H1 (cell line): ENCODE measurements at regions not wholly inside any gene's neighbourhood (a gene's known extent, or its start where the extent isn't known, plus 50 kb on each side); places are given as distances from the start of the nearest gene placed in this dataset.
A peak's percentile ranks its signal among the peaks of the same experiment; 100 is the strongest.

Source experiments
- CTCF ChIA-PET: fragments of 300-600 bp; sonication (Branson Sonifier 250); formaldehyde crosslinking; loops from one replicate; lab custom pipeline; 2021; ENCODE audit not compliant: partially characterized antibody; lab: Charles Lee
- POLR2A ChIA-PET: fragments of 300-600 bp; sonication (Branson Sonifier 250); formaldehyde crosslinking; loops from one replicate; lab custom pipeline; 2021; ENCODE audit warnings: inconsistent platforms; ENCODE audit not compliant: partially characterized antibody; lab: Charles Lee
- DNase-seq, 2 experiments: peaks; one replicate each; pipeline versions ENCODE4 v3.0.0 to v3.0.0-alpha.2; 2010 to 2022; ENCODE audit warnings: low spot score in 2 of 2, low read depth in 1 of 2, mixed read lengths in 1 of 2
- FAIRE-seq: peaks from 2 replicates; lab custom pipeline; 2011; peaks lifted over from hg19 to GRCh38; lab: Jason Lieb, UNC
- H2AFZ ChIP-seq: 2 replicates; pipeline ENCODE4 v1.8.1; 2012; ENCODE audit warnings: low read length, inconsistent platforms
- H2AK5ac ChIP-seq: 2 replicates; pipeline ENCODE4 v1.6.1; 2013; ENCODE audit warnings: low read depth, low read length
- H2BK120ac ChIP-seq: replicated peaks from 2 replicates; pipeline ENCODE3; 2013; ENCODE audit warnings: low read depth, low read length, inconsistent platforms
- H2BK12ac ChIP-seq: 2 replicates; pipeline ENCODE4 v1.6.1; 2013; ENCODE audit warnings: low read depth, low read length
- H2BK15ac ChIP-seq: 2 replicates; pipeline ENCODE4 v1.6.1; 2013; ENCODE audit warnings: low read length
- H2BK20ac ChIP-seq: 2 replicates; pipeline ENCODE4 v1.6.1; 2013; ENCODE audit warnings: low read length
- H2BK5ac ChIP-seq: 2 replicates; pipeline ENCODE4 v1.6.1; 2013; ENCODE audit warnings: low read depth, low read length
- H3K14ac ChIP-seq: 2 replicates; pipeline ENCODE4 v1.6.1; 2013; ENCODE audit warnings: inconsistent platforms; ENCODE audit not compliant: insufficient read length
- H3K18ac ChIP-seq: 2 replicates; pipeline ENCODE4 v1.6.1; 2013; ENCODE audit warnings: low read length; ENCODE audit errors: extremely low read depth
- H3K23ac ChIP-seq: 2 replicates; pipeline ENCODE4 v1.6.1; 2013; ENCODE audit warnings: inconsistent platforms; ENCODE audit not compliant: insufficient read length
- H3K23me2 ChIP-seq: 2 replicates; pipeline ENCODE4 v1.6.1; 2013; ENCODE audit warnings: low read depth, low read length
- H3K27ac ChIP-seq: 2 replicates; pipeline ENCODE4 v1.6.1; 2011; ENCODE audit warnings: low read depth, low read length, inconsistent platforms
- H3K27me3 ChIP-seq, 4 experiments: replicated peaks in 1 of 4; 1 replicate in 1 of 4; 2 replicates in 3 of 4; pipeline versions ENCODE4 v1.6.1 to v1.8.1; 2011 to 2013; ENCODE audit warnings: low read length in 3 of 4, mild to moderate bottlenecking in 3 of 4, inconsistent platforms in 2 of 4, mixed read lengths in 2 of 4, moderate library complexity in 1 of 4; ENCODE audit not compliant: control insufficient read depth in 3 of 4, insufficient read depth in 3 of 4; ENCODE audit errors: extremely low read depth in 1 of 4
- H3K36me3 ChIP-seq, 4 experiments: 2 replicates each; pipeline versions ENCODE4 v1.6.1 to v1.8.1; 2011 to 2013; ENCODE audit warnings: mild to moderate bottlenecking in 4 of 4, low read length in 3 of 4, moderate library complexity in 2 of 4, control low read depth in 1 of 4, inconsistent platforms in 1 of 4; ENCODE audit not compliant: insufficient read depth in 4 of 4, control insufficient read depth in 2 of 4
- H3K4ac ChIP-seq: replicated peaks from 2 replicates; pipeline ENCODE3; 2013; ENCODE audit warnings: low read length, low read depth, mixed read lengths, inconsistent platforms; ENCODE audit not compliant: insufficient read length
- H3K4me1 ChIP-seq, 4 experiments: replicated peaks in 1 of 4; 1 replicate in 1 of 4; 2 replicates in 3 of 4; pipeline versions ENCODE4 v1.6.1 to v1.8.1; 2011 to 2013; ENCODE audit warnings: low read length in 3 of 4, inconsistent platforms in 2 of 4, mixed read lengths in 1 of 4; ENCODE audit not compliant: insufficient read depth in 4 of 4, control insufficient read depth in 3 of 4
- H3K4me2 ChIP-seq, 2 experiments: 2 replicates each; pipeline versions ENCODE4 v1.6.1 to v1.8.1; 2011 to 2013; ENCODE audit warnings: low read depth in 2 of 2, low read length in 2 of 2, control low read depth in 1 of 2, inconsistent platforms in 1 of 2, mild to moderate bottlenecking in 1 of 2; ENCODE audit not compliant: insufficient read depth in 1 of 2
- H3K4me3 ChIP-seq, 4 experiments: fragments of 200-600, 300-600 bp in 1 of 4; sonication (generic), shearing (Covaris generic), sonication (Bioruptor Twin) in 1 of 4; 2 replicates each; pipeline versions ENCODE4 v1.5.1 to v1.8.1; 2011 to 2016; ENCODE audit warnings: low read length in 4 of 4, low read depth in 3 of 4, control low read depth in 2 of 4, inconsistent platforms in 2 of 4, mild to moderate bottlenecking in 2 of 4, mixed read lengths in 1 of 4, moderate library complexity in 1 of 4; ENCODE audit not compliant: insufficient read depth in 2 of 4; ENCODE audit errors: extremely low read depth in 1 of 4
- H3K56ac ChIP-seq: replicated peaks from 2 replicates; pipeline ENCODE3; 2013; ENCODE audit warnings: low read depth, mild to moderate bottlenecking, mixed read lengths, low read length, inconsistent platforms; ENCODE audit not compliant: insufficient read length
- H3K79me1 ChIP-seq: 2 replicates; pipeline ENCODE4 v1.6.1; 2013; ENCODE audit warnings: low read depth, low read length, control low read depth
- H3K79me2 ChIP-seq, 2 experiments: 2 replicates each; pipeline versions ENCODE4 v1.6.1 to v1.8.1; 2012 to 2013; ENCODE audit warnings: low read length in 2 of 2, mild to moderate bottlenecking in 2 of 2, inconsistent platforms in 1 of 2; ENCODE audit not compliant: insufficient read depth in 2 of 2, control insufficient read depth in 1 of 2
- H3K9ac ChIP-seq, 4 experiments: replicated peaks in 1 of 4; 1 replicate in 1 of 4; 2 replicates in 3 of 4; pipeline versions ENCODE4 v1.6.1 to v1.8.1; 2011 to 2013; ENCODE audit warnings: low read depth in 3 of 4, low read length in 3 of 4, control low read depth in 2 of 4, mild to moderate bottlenecking in 2 of 4, moderate library complexity in 2 of 4, inconsistent platforms in 1 of 4; ENCODE audit errors: extremely low read depth in 1 of 4
- H3K9me3 ChIP-seq, 2 experiments: 2 replicates each; pipeline versions ENCODE4 v1.6.1 to v1.8.1; 2012 to 2013; ENCODE audit warnings: mild to moderate bottlenecking in 2 of 2, moderate library complexity in 2 of 2, control low read depth in 1 of 2, inconsistent platforms in 1 of 2, low read depth in 1 of 2, low read length in 1 of 2, mixed read lengths in 1 of 2; ENCODE audit not compliant: insufficient read depth in 2 of 2
- H4K20me1 ChIP-seq, 2 experiments: replicated peaks in 1 of 2; 2 replicates each; pipeline versions ENCODE3 to v1.8.1; 2011 to 2013; ENCODE audit warnings: inconsistent platforms in 2 of 2, low read length in 2 of 2, mild to moderate bottlenecking in 1 of 2; ENCODE audit not compliant: insufficient read depth in 2 of 2, control insufficient read depth in 1 of 2
- H4K5ac ChIP-seq: 2 replicates; pipeline ENCODE4 v1.6.1; 2013; ENCODE audit warnings: low read length, low read depth, mixed read lengths, inconsistent platforms; ENCODE audit not compliant: insufficient read length
- H4K8ac ChIP-seq: 2 replicates; pipeline ENCODE4 v1.8.0; 2013; ENCODE audit warnings: mild to moderate bottlenecking, moderate library complexity, low read length, inconsistent platforms; ENCODE audit not compliant: insufficient read depth; ENCODE audit errors: extremely low read depth
- H4K91ac ChIP-seq: replicated peaks from 2 replicates; pipeline ENCODE3; 2013; ENCODE audit warnings: low read length, mixed read lengths, inconsistent platforms; ENCODE audit not compliant: insufficient read length
- JUN ChIP-seq: IDR thresholded peaks from 2 replicates; pipeline ENCODE4 v1.6.1; 2011; ENCODE audit warnings: low read depth, mild to moderate bottlenecking, improper control_type of control experiment, low read length
- RXRA ChIP-seq: IDR thresholded peaks from 2 replicates; pipeline ENCODE4 v1.6.1; 2011; ENCODE audit warnings: low read depth, mild to moderate bottlenecking, low read length, moderate library complexity; ENCODE audit not compliant: insufficient read depth
- WGBS, 2 experiments: shearing (Covaris generic) in 1 of 2; methylation state at CpG; one replicate each; pipeline versions ENCODE4 v1.1.6 to v1.1.7; 2013 to 2015; ENCODE audit warnings: low lambda C conversion rate in 2 of 2, mixed read lengths in 2 of 2, inconsistent platforms in 1 of 2, low coverage in 1 of 2, missing lambda C conversion rate in 1 of 2; ENCODE audit not compliant: insufficient replicate concordance in 2 of 2, insufficient coverage in 1 of 2, insufficient read length in 1 of 2; ENCODE audit errors: extremely low coverage in 1 of 2, missing lambda C conversion rate in 1 of 2; 5-methylcytosine and 5-hydroxymethylcytosine counted together
- TF ChIP-seq, protein P1 (sequence below), 3 experiments: IDR thresholded peaks; 1 replicate in 2 of 3; 2 replicates in 1 of 3; pipeline versions ENCODE4 v1.5.1 to v1.6.1; 2011; ENCODE audit warnings: low read length in 3 of 3, mild to moderate bottlenecking in 3 of 3, inconsistent platforms in 2 of 3, low read depth in 1 of 3, moderate library complexity in 1 of 3; ENCODE audit not compliant: insufficient read depth in 1 of 3; ENCODE audit errors: control extremely low read depth in 1 of 3

GRCh38 chr3:99143493-99143892, 242.0 kb upstream of the DCBLD2 start:
- ChIA-PET POLR2A (no interaction called here), CTCF (interaction anchor here (0.8 kb wide), 1 partner anchor 30 kb away, joined by 3 read pairs; no protein-coding TSS in a partner anchor)
- H3K4me2 ChIP-seq, result no peak overlapping the region
- no peak overlapping the region for H3K4me3 ChIP-seq
- no peaks in the 10 kb centered on the region for H3K27me3 ChIP-seq
- H3K9ac ChIP-seq, result no peak overlapping the region
- H4K91ac ChIP-seq, result no peak overlapping the region
- no peak overlapping the region for H3K4ac ChIP-seq
- no peak overlapping the region for H2BK5ac ChIP-seq
- H4K8ac ChIP-seq, result no peak overlapping the region
- H3K23ac ChIP-seq, result no peak overlapping the region
- no peaks in the 10 kb centered on the region for H3K4me1 ChIP-seq
- no peak overlapping the region for H2AK5ac ChIP-seq
- peak overlapping the region; percentile 50; the same call in 1 of the 2 replicates for H2AFZ ChIP-seq
- H4K5ac ChIP-seq, result no peak overlapping the region
- no peak for TF ChIP-seq RXRA
- TF ChIP-seq JUN, result no peak
- TF ChIP-seq, protein P1, sequence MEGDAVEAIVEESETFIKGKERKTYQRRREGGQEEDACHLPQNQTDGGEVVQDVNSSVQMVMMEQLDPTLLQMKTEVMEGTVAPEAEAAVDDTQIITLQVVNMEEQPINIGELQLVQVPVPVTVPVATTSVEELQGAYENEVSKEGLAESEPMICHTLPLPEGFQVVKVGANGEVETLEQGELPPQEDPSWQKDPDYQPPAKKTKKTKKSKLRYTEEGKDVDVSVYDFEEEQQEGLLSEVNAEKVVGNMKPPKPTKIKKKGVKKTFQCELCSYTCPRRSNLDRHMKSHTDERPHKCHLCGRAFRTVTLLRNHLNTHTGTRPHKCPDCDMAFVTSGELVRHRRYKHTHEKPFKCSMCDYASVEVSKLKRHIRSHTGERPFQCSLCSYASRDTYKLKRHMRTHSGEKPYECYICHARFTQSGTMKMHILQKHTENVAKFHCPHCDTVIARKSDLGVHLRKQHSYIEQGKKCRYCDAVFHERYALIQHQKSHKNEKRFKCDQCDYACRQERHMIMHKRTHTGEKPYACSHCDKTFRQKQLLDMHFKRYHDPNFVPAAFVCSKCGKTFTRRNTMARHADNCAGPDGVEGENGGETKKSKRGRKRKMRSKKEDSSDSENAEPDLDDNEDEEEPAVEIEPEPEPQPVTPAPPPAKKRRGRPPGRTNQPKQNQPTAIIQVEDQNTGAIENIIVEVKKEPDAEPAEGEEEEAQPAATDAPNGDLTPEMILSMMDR (IDR thresholded peaks at IDR 0.05; ENCODE audit: control extremely low read depth in 1 of 3, insufficient read depth in 1 of 3, low read depth in 1 of 3, low read length in 3 of 3), result no peak
- TF ChIP-seq, all 59 proteins: peak for 0
- Histone ChIP-seq H3K9me3 (0 out of 4 replicates have a peak, but pooled peaks cover 0 to 5% of the 10 kb centered on the region in 2 experiments), H4K20me1 (no peaks in the 10 kb centered on the region), H2BK12ac (no peak overlapping the region), H2BK20ac (no peak overlapping the region), H2BK15ac (no peak overlapping the region), H3K79me2 (no peaks in the 10 kb centered on the region), H3K79me1 (no peaks in the 10 kb centered on the region), H3K27ac (no peak overlapping the region), H2BK120ac (no peak overlapping the region), H3K18ac (no peak overlapping the region), H3K36me3 (no peaks in the 10 kb centered on the region), H3K56ac (no peak overlapping the region), H3K23me2 (no peaks in the 10 kb centered on the region), H3K14ac (no peak overlapping the region)
- 53% methylated on average over 3 of the region's 3 CpGs; no CpG with 5 or more reads in 1 of the 2 experiments for WGBS, 2 experiments
- no peak for FAIRE-seq
- DNase-seq, result no peak
